H7 (cell line): ENCODE measurements at regions not wholly inside any gene's neighbourhood (a gene's known extent, or its start where the extent isn't known, plus 50 kb on each side); places are given as distances from the start of the nearest gene placed in this dataset.
A peak's percentile ranks its signal among the peaks of the same experiment; 100 is the strongest.

Experiments used
- DNase-seq: peaks from one replicate; pipeline ENCODE4 v3.0.0; 2012
- H3K27me3 ChIP-seq: 2 replicates; pipeline ENCODE4 v1.6.0; 2011; ENCODE audit warnings: mild to moderate bottlenecking, low read length; ENCODE audit not compliant: control insufficient read depth, insufficient read depth
- H3K36me3 ChIP-seq: replicated peaks from 2 replicates; pipeline ENCODE4 v1.5.1; 2011; ENCODE audit warnings: low read length; ENCODE audit not compliant: control insufficient read depth, insufficient read depth
- H3K4me3 ChIP-seq: 2 replicates; pipeline ENCODE4 v1.5.1; 2011; ENCODE audit warnings: low read depth, mild to moderate bottlenecking, control low read depth, low read length, moderate library complexity; ENCODE audit not compliant: insufficient read depth

- no peaks in the 10 kb centered on the region for H3K36me3 ChIP-seq
- no peak overlapping the region for H3K4me3 ChIP-seq
- H3K27me3 ChIP-seq, result no peaks in the 10 kb centered on the region
- no peak for DNase-seq
These were observed 804.9 kb downstream of the SUCLG1 start for GRCh38 chr2:83654091-83654611.

DNA sequence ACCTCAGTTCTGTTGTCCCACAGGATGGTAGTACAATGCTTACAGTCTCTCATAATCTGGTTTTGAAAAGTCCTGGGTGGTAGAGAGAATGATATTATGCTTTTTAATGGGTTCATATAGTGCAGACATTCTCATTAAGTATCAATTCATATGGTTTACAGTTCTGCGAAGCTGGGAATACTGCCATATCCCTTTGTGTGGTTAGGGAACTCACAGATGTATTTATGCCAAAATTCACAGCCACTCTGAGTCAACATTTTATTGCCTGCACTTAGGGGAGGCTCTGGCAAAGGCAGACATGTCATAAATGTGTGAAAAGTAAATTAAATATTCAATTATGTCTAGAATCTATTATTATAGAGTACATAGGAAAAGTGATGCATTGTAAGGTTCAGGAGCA is 808.2 kb downstream of the SUCLG1 start:
- no peak for DNase-seq
- Histone ChIP-seq H3K4me3 (no peak overlapping the region), H3K27me3 (no peaks in the 10 kb centered on the region), H3K36me3 (no peaks in the 10 kb centered on the region)

DNA sequence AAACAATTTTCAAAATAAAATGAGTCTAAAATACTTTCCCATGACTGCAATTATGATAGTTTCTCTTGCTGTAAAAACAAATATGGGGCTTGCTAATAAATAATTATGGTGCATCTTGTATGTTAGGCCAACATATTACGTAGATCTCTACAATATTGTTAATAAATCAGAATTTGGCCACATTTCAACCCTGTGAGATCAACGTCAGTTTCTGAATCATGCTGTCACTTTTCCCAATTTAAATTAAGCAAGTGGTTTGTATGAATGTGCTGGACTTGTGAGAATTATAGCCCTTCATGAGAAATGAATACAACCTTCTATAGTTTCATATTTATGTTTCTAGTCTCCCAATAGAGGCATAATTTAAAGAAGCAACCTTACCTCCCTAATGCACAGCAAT is 808.9 kb downstream of the SUCLG1 start:
- Histone ChIP-seq H3K4me3 (no peak overlapping the region), H3K36me3 (no peaks in the 10 kb centered on the region), H3K27me3 (no peaks in the 10 kb centered on the region)
- DNase-seq, result no peak

DNA sequence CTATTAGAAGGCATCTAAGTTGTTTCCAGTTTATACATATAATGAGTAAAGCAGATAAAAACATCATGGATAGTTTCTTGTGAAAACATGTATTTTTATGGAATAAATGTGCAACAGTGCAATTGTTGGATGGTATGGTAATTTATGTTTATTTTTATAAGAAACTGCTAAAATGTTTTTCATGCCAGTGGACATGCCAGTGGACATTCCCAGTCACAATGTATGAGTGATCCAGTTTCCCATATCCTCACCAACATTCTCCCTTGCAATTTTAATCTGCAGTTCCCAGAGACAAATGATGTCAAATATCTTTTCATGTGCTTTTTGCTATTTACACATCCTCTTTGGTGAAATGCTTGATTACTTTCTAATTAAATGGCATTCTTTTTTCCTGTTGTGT is 818.6 kb downstream of the SUCLG1 start:
- no peak overlapping the region for H3K4me3 ChIP-seq
- H3K36me3 ChIP-seq, result no peaks in the 10 kb centered on the region
- H3K27me3 ChIP-seq, result no peaks in the 10 kb centered on the region
- no peak for DNase-seq

DNA sequence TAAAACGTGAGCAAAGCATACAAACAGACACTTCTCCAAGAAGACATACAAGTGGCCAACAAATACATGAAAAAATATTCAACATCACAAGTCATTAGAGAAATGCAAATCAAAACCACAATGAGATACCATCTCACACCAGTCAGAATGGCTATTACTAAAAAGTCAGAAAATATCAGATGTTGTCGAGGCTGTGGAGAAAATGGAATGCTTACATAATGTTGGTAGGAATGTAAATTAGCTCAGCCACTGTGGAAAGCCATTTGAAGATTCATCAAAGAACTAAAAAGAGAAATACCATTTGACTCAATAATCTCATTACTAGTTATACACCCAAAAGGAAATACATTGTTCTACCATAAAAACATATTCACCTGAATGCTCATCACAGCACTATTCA is 825.7 kb downstream of the SUCLG1 start:
- Histone ChIP-seq H3K27me3 (no peaks in the 10 kb centered on the region), H3K4me3 (no peak overlapping the region), H3K36me3 (no peaks in the 10 kb centered on the region)
- no peak for DNase-seq

DNA sequence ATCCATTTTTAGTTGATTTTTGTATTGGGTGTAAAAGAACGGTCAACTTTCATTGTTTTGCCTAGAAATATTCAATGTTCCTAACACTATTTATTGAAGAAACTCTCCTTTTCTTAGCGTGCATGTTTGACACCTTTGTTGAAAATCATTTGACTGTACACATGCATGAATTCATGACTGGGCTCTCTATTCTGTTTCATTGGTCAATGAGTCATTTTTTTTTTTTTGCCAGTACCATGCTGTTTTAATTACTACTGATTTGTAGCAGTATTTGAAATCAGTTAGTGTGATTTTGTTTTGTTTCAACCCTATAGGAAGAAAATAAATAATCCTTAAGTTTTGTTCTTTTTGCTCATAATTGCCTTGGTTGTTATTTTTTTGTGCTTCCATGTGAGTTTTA is 828.7 kb downstream of the SUCLG1 start:
- Histone ChIP-seq H3K27me3 (no peaks in the 10 kb centered on the region), H3K36me3 (no peaks in the 10 kb centered on the region), H3K4me3 (no peak overlapping the region)
- DNase-seq, result no peak

DNA sequence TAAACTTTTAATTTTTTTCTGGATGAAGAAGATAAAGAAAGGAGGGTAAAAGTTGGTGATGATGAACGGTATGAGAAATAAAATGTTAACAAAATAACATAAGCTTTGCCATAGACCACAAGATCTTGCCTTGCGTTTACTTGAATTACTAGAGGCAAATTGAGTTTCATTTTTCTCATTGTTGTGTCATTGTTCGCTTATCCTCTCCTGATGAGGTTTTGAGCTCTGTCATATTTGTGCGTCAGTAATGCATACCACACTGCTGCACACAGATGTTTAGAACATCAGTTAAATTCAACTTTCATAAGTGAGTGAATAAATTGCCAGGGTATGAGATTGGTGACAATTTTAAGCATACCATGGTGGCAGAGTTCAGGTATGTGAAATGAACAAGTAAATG is 843.6 kb downstream of the SUCLG1 start:
- Histone ChIP-seq H3K27me3 (no peaks in the 10 kb centered on the region), H3K36me3 (no peaks in the 10 kb centered on the region), H3K4me3 (no peak overlapping the region)
- no peak for DNase-seq

- Histone ChIP-seq H3K4me3 (no peak overlapping the region), H3K36me3 (no peaks in the 10 kb centered on the region), H3K27me3 (no peaks in the 10 kb centered on the region)
- DNase-seq, result no peak
These were observed 845.9 kb downstream of the SUCLG1 start for GRCh38 chr2:83613178-83613577.

DNA sequence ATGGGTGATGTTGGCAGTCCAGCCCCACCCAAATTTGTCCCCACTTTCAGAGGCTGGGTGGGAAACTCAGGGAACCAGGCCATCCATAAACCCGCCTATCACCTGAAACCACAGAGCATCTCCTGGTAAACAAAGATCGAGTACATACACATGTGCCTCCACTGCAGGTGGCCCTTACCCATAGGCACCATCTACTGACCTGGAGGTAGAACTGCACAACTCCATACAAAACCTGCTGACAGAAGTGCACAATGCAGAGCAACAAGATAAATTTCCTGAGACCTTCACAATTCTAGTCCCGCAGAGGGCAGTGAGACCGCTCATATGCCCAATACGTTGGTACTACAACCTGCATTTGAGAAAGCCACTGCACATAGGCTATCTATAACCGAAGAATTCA is 856.3 kb downstream of the SUCLG1 start:
- DNase-seq, result peak; percentile 4

GRCh38 chr2:83596592-83597282 is 862.3 kb downstream of the SUCLG1 start:
- Histone ChIP-seq H3K27me3 (no peaks in the 10 kb centered on the region), H3K4me3 (no peak overlapping the region), H3K36me3 (no peaks in the 10 kb centered on the region)
- DNase-seq, result no peak

More for the DNA sequence above, 856.3 kb downstream of the SUCLG1 start:
- H3K36me3 ChIP-seq, result no peaks in the 10 kb centered on the region
- no peaks in the 10 kb centered on the region for H3K27me3 ChIP-seq
- H3K4me3 ChIP-seq, result no peak overlapping the region

DNA sequence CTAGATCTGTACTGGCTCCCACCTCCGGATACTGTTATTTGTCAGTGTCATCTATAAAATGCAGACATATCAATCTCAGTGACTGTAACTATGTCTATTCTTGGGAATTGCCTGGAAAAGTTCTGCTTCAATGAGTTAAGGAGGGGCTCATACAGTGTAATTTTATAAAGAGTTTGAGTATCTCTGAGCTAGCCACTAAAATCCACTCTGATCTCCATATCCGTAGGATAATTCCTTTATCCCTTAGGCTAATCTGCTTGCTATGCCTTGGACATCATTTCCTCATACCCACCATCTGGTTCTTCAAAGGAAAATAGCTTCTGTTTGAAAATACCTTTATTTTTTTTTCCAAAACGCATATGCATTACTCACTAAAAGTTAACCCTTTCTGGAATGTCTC is 863.2 kb downstream of the SUCLG1 start:
- Histone ChIP-seq H3K36me3 (no peaks in the 10 kb centered on the region), H3K4me3 (no peak overlapping the region), H3K27me3 (no peaks in the 10 kb centered on the region)
- no peak for DNase-seq

DNA sequence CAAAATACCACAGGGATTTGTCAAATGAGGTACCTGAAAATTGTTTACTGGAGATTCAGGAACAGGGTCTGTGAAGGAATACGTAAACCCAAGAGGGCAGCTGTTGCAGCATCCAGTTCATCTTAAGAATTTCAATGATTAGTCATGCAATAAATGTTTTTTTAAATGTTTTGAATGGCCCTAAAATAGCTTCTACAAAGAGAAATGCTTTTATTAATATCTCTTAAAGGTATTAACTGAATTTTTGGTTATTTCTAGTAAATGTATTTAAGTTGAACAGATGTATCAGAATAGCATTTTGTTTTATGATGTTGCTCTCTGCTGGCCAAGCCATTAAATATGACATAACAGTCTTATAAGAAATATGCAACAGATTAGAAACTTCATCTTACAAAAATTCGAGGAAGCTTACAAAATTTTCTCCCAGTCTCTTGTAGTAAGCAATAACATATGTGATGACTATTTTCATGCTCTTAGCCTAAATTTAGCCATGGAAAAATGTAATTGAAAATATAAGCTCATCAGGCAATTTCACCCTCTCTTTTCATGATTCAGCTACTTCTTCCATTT is 863.9 kb downstream of the SUCLG1 start:
- Histone ChIP-seq H3K4me3 (no peak overlapping the region), H3K36me3 (no peaks in the 10 kb centered on the region), H3K27me3 (no peaks in the 10 kb centered on the region)

GRCh38 chr2:83594241-83595120 is 864.6 kb downstream of the SUCLG1 start:
- no peaks in the 10 kb centered on the region for H3K36me3 ChIP-seq
- no peaks in the 10 kb centered on the region for H3K27me3 ChIP-seq
- DNase-seq, result no peak
- no peak overlapping the region for H3K4me3 ChIP-seq

More for the DNA sequence above, 863.9 kb downstream of the SUCLG1 start:
- DNase-seq, result no peak

GRCh38 chr2:83587309-83587708 is 871.8 kb downstream of the SUCLG1 start:
- DNase-seq, result no peak

GRCh38 chr2:83585250-83585649 is 873.8 kb downstream of the SUCLG1 start:
- H3K27me3 ChIP-seq, result no peaks in the 10 kb centered on the region
- no peak for DNase-seq
- no peak overlapping the region for H3K4me3 ChIP-seq
- no peaks in the 10 kb centered on the region for H3K36me3 ChIP-seq

More at GRCh38 chr2:83587309-83587708, 871.8 kb downstream of the SUCLG1 start:
- Histone ChIP-seq H3K36me3 (no peaks in the 10 kb centered on the region), H3K27me3 (no peaks in the 10 kb centered on the region), H3K4me3 (no peak overlapping the region)
